ENCODE measurements at regions not wholly inside any gene's neighbourhood (a gene's known extent, or its start where the extent isn't known, plus 50 kb on each side); places are given as distances from the start of the nearest gene placed in this dataset.

DNA sequence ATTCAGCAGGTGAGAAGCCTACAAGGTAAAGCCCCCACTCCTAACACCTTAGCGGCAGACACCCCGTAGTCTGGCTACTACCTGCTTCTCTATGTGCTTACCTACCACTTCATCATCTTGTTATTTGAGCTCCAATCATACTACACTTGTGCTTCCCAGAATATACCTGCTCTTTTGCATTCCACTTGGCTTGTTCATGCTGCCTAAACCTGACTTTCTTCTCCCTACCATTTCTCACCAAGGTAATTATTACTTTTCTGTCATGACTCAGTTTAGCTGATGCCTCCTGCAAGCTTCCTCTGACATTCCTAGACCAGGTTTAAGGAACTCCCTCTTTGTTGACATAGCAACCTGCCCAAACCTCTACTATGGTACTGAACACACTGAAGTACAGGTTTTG, 495.6 kb upstream of the C1orf87 start:
- TF ChIP-seq EZH2phosphoT487 (IDR thresholded peaks at IDR 0.05; ENCODE audit: borderline replicate concordance) (no peak), SIN3A (IDR thresholded peaks at IDR 0.05; ENCODE audit: low read depth) (no peak), EZH2 (IDR thresholded peaks at IDR 0.05) (no peak)
- TF ChIP-seq, protein P1, sequence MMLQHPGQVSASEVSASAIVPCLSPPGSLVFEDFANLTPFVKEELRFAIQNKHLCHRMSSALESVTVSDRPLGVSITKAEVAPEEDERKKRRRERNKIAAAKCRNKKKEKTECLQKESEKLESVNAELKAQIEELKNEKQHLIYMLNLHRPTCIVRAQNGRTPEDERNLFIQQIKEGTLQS (IDR thresholded peaks at IDR 0.05), result no peak
- TF ChIP-seq, protein P2, sequence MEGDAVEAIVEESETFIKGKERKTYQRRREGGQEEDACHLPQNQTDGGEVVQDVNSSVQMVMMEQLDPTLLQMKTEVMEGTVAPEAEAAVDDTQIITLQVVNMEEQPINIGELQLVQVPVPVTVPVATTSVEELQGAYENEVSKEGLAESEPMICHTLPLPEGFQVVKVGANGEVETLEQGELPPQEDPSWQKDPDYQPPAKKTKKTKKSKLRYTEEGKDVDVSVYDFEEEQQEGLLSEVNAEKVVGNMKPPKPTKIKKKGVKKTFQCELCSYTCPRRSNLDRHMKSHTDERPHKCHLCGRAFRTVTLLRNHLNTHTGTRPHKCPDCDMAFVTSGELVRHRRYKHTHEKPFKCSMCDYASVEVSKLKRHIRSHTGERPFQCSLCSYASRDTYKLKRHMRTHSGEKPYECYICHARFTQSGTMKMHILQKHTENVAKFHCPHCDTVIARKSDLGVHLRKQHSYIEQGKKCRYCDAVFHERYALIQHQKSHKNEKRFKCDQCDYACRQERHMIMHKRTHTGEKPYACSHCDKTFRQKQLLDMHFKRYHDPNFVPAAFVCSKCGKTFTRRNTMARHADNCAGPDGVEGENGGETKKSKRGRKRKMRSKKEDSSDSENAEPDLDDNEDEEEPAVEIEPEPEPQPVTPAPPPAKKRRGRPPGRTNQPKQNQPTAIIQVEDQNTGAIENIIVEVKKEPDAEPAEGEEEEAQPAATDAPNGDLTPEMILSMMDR (IDR thresholded peaks at IDR 0.05 in 2 of 3, conservative IDR thresholded peaks at IDR 0.05 in 1 of 3; ENCODE audit: borderline replicate concordance in 1 of 3, insufficient read depth in 1 of 3, low read depth in 2 of 3, low read length in 2 of 3), result no peak

All from HCT116 (cell line).